ENCODE measurements at regions not wholly inside any gene's neighbourhood (a gene's known extent, or its start where the extent isn't known, plus 50 kb on each side); places are given as distances from the start of the nearest gene placed in this dataset.

GRCh38 chr12:46919666-46920400 is 94.0 kb upstream of the SLC38A4 start:
- no peak overlapping the region for H3K4me3 ChIP-seq (ENCODE audit: low read depth in 1 of 2, low read length in 2 of 2)
- H3K27me3 ChIP-seq (ENCODE audit: control insufficient read depth in 1 of 2, insufficient read depth in 2 of 2, low read length in 2 of 2): no peaks in the 10 kb centered on the region
- peaks cover 0 to 3% of the 10 kb centered on the region in 2 donors for H3K4me1 ChIP-seq (ENCODE audit: control insufficient read depth in 2 of 2, insufficient read depth in 2 of 2, low read length in 1 of 2)
- H3K9me3 ChIP-seq (ENCODE audit: control insufficient read depth in 2 of 2, insufficient read depth in 1 of 2, low read depth in 1 of 2, low read length in 1 of 2): no peaks in the 10 kb centered on the region
- H3K27ac ChIP-seq (ENCODE audit: low read depth in 2 of 2, low read length in 1 of 2): no peak overlapping the region
- 69 to 74% methylated on average over 9 of the region's 9 CpGs for WGBS, 2 donors
- no peaks in the 10 kb centered on the region for H3K36me3 ChIP-seq (ENCODE audit: control insufficient read depth in 2 of 2, insufficient read depth in 2 of 2, low read length in 1 of 2)

- Histone ChIP-seq H3K36me3 (ENCODE audit: control insufficient read depth in 2 of 2, insufficient read depth in 2 of 2, low read length in 1 of 2) (no peaks in the 10 kb centered on the region), H3K27me3 (ENCODE audit: control insufficient read depth in 1 of 2, insufficient read depth in 2 of 2, low read length in 2 of 2) (no peaks in the 10 kb centered on the region), H3K9me3 (ENCODE audit: control insufficient read depth in 2 of 2, insufficient read depth in 1 of 2, low read depth in 1 of 2, low read length in 1 of 2) (no peaks in the 10 kb centered on the region), H3K4me1 (ENCODE audit: control insufficient read depth in 2 of 2, insufficient read depth in 2 of 2, low read length in 1 of 2) (peaks cover 0 to 3% of the 10 kb centered on the region in 2 donors), H3K4me3 (ENCODE audit: low read depth in 1 of 2, low read length in 2 of 2) (no peak overlapping the region), H3K27ac (ENCODE audit: low read depth in 2 of 2, low read length in 1 of 2) (no peak overlapping the region)
- WGBS, 2 donors: 74 to 91% methylated on average over 1 of the region's 1 CpG
Observed at GRCh38 chr12:46920499-46920898, 94.7 kb upstream of the SLC38A4 start.

DNA sequence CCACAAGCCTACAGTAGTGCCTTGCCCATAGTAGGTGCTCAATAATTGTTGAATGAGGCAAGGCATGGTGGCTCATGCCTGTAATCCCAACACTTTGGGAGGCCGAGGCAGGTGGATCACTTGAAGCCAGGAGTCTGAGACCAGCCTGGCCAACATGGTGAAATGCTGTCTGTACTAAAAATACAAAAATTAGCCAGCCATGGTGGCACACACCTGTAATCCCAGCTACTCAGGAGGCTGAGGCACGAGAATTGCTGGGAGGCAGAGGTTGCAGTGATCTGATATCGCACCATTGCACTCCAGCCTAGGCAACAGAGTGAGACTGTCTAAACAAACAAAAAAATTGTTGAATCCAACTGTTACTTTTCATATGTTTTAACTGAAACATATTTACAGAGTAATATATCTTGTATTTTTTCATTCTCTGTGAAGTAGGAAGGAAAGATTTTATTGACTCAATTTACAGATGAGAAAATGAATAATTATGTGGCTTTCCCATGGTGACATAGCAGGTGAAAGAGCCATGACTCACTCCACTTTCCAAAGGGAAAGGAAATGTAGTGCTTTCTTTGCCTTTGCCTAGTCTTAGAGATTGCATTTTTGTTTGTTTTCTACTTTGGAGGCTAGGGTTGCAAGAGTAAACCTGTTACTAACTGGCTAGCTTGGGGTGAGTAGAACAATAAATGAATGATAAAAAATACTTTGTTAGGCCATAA is 95.4 kb upstream of the SLC38A4 start:
- Histone ChIP-seq H3K4me3 (ENCODE audit: low read depth in 1 of 2, low read length in 2 of 2) (no peak overlapping the region), H3K27me3 (ENCODE audit: control insufficient read depth in 1 of 2, insufficient read depth in 2 of 2, low read length in 2 of 2) (no peaks in the 10 kb centered on the region), H3K4me1 (ENCODE audit: control insufficient read depth in 2 of 2, insufficient read depth in 2 of 2, low read length in 1 of 2) (peaks cover 0 to 3% of the 10 kb centered on the region in 2 donors), H3K27ac (ENCODE audit: low read depth in 2 of 2, low read length in 1 of 2) (peak overlapping the region in 1 of 2 donors; percentile 18), H3K9me3 (ENCODE audit: control insufficient read depth in 2 of 2, insufficient read depth in 1 of 2, low read depth in 1 of 2, low read length in 1 of 2) (no peaks in the 10 kb centered on the region), H3K36me3 (ENCODE audit: control insufficient read depth in 2 of 2, insufficient read depth in 2 of 2, low read length in 1 of 2) (no peaks in the 10 kb centered on the region)
- WGBS, 2 donors: 86 to 89% methylated on average over 3 of the region's 3 CpGs

DNA sequence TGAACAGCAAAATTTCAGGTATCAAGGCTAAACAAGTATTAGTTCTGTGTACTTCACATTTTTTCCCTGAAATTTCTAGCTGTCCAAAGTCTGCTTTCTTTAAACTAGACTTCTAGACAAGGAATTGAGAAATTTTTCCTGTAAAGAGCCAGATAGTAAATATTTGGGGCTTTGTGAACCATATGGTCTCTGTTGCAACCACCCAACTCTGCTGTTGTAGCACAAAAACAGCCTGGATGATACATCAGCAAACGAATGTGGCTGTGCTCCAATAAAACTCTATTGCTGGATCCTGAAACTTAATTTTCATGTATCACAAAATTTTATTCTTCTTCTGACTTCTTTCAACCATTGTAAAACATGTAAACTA is 96.0 kb upstream of the SLC38A4 start:
- H3K9me3 ChIP-seq (ENCODE audit: control insufficient read depth in 2 of 2, insufficient read depth in 1 of 2, low read depth in 1 of 2, low read length in 1 of 2): no peaks in the 10 kb centered on the region
- H3K4me1 ChIP-seq (ENCODE audit: control insufficient read depth in 2 of 2, insufficient read depth in 2 of 2, low read length in 1 of 2): peaks cover 0 to 3% of the 10 kb centered on the region in 2 donors
- no peaks in the 10 kb centered on the region for H3K27me3 ChIP-seq (ENCODE audit: control insufficient read depth in 1 of 2, insufficient read depth in 2 of 2, low read length in 2 of 2)
- no peaks in the 10 kb centered on the region for H3K36me3 ChIP-seq (ENCODE audit: control insufficient read depth in 2 of 2, insufficient read depth in 2 of 2, low read length in 1 of 2)
- H3K27ac ChIP-seq (ENCODE audit: low read depth in 2 of 2, low read length in 1 of 2): no peak overlapping the region
- H3K4me3 ChIP-seq (ENCODE audit: low read depth in 1 of 2, low read length in 2 of 2): no peak overlapping the region
- WGBS, 2 donors: 62 to 63% methylated on average over 1 of the region's 1 CpG

DNA sequence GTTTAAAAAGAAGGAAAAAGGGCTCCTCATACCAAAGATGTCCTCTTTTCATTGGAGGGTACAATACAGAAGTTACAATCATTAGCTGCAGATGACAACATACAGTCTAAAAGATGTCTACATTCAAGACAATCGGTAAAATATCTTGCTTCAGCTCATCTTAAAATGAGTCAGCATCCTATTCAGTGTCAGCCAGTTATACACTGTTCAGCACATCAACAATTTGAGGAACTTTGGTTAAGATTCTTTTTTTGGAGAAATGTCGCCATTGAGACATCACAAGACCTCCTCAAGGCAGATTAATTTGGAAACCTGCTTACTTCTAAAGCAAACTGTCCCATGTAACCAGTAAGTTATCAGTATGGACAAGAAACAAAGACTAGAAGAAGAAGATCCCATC is 100.7 kb upstream of the SLC38A4 start:
- no peaks in the 10 kb centered on the region for H3K4me1 ChIP-seq (ENCODE audit: control insufficient read depth in 2 of 2, insufficient read depth in 2 of 2, low read length in 1 of 2)
- H3K27me3 ChIP-seq (ENCODE audit: control insufficient read depth in 1 of 2, insufficient read depth in 2 of 2, low read length in 2 of 2): no peaks in the 10 kb centered on the region
- no peak overlapping the region for H3K27ac ChIP-seq (ENCODE audit: low read depth in 2 of 2, low read length in 1 of 2)
- H3K4me3 ChIP-seq (ENCODE audit: low read depth in 1 of 2, low read length in 2 of 2): no peak overlapping the region
- WGBS, 2 donors: 45 to 60% methylated on average over 2 of the region's 2 CpGs
- no peaks in the 10 kb centered on the region for H3K36me3 ChIP-seq (ENCODE audit: control insufficient read depth in 2 of 2, insufficient read depth in 2 of 2, low read length in 1 of 2)
- H3K9me3 ChIP-seq (ENCODE audit: control insufficient read depth in 2 of 2, insufficient read depth in 1 of 2, low read depth in 1 of 2, low read length in 1 of 2): no peaks in the 10 kb centered on the region

GRCh38 chr12:46930101-46930500 is 104.3 kb upstream of the SLC38A4 start:
- Histone ChIP-seq H3K9me3 (ENCODE audit: control insufficient read depth in 2 of 2, insufficient read depth in 1 of 2, low read depth in 1 of 2, low read length in 1 of 2) (no peaks in the 10 kb centered on the region), H3K27ac (ENCODE audit: low read depth in 2 of 2, low read length in 1 of 2) (no peak overlapping the region), H3K4me1 (ENCODE audit: control insufficient read depth in 2 of 2, insufficient read depth in 2 of 2, low read length in 1 of 2) (no peaks in the 10 kb centered on the region), H3K27me3 (ENCODE audit: control insufficient read depth in 1 of 2, insufficient read depth in 2 of 2, low read length in 2 of 2) (no peaks in the 10 kb centered on the region), H3K36me3 (ENCODE audit: control insufficient read depth in 2 of 2, insufficient read depth in 2 of 2, low read length in 1 of 2) (no peaks in the 10 kb centered on the region), H3K4me3 (ENCODE audit: low read depth in 1 of 2, low read length in 2 of 2) (no peak overlapping the region)
- 71 to 73% methylated on average over 1 of the region's 1 CpG for WGBS, 2 donors

- no peaks in the 10 kb centered on the region for H3K9me3 ChIP-seq (ENCODE audit: control insufficient read depth in 2 of 2, insufficient read depth in 1 of 2, low read depth in 1 of 2, low read length in 1 of 2)
- no peak overlapping the region for H3K4me3 ChIP-seq (ENCODE audit: low read depth in 1 of 2, low read length in 2 of 2)
- H3K4me1 ChIP-seq (ENCODE audit: control insufficient read depth in 2 of 2, insufficient read depth in 2 of 2, low read length in 1 of 2): no peaks in the 10 kb centered on the region
- no peaks in the 10 kb centered on the region for H3K36me3 ChIP-seq (ENCODE audit: control insufficient read depth in 2 of 2, insufficient read depth in 2 of 2, low read length in 1 of 2)
- no peaks in the 10 kb centered on the region for H3K27me3 ChIP-seq (ENCODE audit: control insufficient read depth in 1 of 2, insufficient read depth in 2 of 2, low read length in 2 of 2)
- WGBS, 2 donors: 23 to 27% methylated on average over 1 of the region's 1 CpG
- no peak overlapping the region for H3K27ac ChIP-seq (ENCODE audit: low read depth in 2 of 2, low read length in 1 of 2)
Observed at GRCh38 chr12:46933947-46934346, 108.2 kb upstream of the SLC38A4 start.

GRCh38 chr12:46934374-46935111 is 108.7 kb upstream of the SLC38A4 start:
- 78 to 80% methylated on average over 10 of the region's 10 CpGs for WGBS, 2 donors
- no peaks in the 10 kb centered on the region for H3K9me3 ChIP-seq (ENCODE audit: control insufficient read depth in 2 of 2, insufficient read depth in 1 of 2, low read depth in 1 of 2, low read length in 1 of 2)
- H3K27me3 ChIP-seq (ENCODE audit: control insufficient read depth in 1 of 2, insufficient read depth in 2 of 2, low read length in 2 of 2): no peaks in the 10 kb centered on the region
- H3K4me3 ChIP-seq (ENCODE audit: low read depth in 1 of 2, low read length in 2 of 2): no peak overlapping the region
- H3K27ac ChIP-seq (ENCODE audit: low read depth in 2 of 2, low read length in 1 of 2): no peak overlapping the region
- no peaks in the 10 kb centered on the region for H3K4me1 ChIP-seq (ENCODE audit: control insufficient read depth in 2 of 2, insufficient read depth in 2 of 2, low read length in 1 of 2)
- H3K36me3 ChIP-seq (ENCODE audit: control insufficient read depth in 2 of 2, insufficient read depth in 2 of 2, low read length in 1 of 2): no peaks in the 10 kb centered on the region

- WGBS, 2 donors: 77 to 79% methylated on average over 3 of the region's 3 CpGs
- H3K36me3 ChIP-seq (ENCODE audit: control insufficient read depth in 2 of 2, insufficient read depth in 2 of 2, low read length in 1 of 2): no peaks in the 10 kb centered on the region
- H3K4me1 ChIP-seq (ENCODE audit: control insufficient read depth in 2 of 2, insufficient read depth in 2 of 2, low read length in 1 of 2): no peaks in the 10 kb centered on the region
- H3K9me3 ChIP-seq (ENCODE audit: control insufficient read depth in 2 of 2, insufficient read depth in 1 of 2, low read depth in 1 of 2, low read length in 1 of 2): no peaks in the 10 kb centered on the region
- H3K27ac ChIP-seq (ENCODE audit: low read depth in 2 of 2, low read length in 1 of 2): no peak overlapping the region
- no peaks in the 10 kb centered on the region for H3K27me3 ChIP-seq (ENCODE audit: control insufficient read depth in 1 of 2, insufficient read depth in 2 of 2, low read length in 2 of 2)
- H3K4me3 ChIP-seq (ENCODE audit: low read depth in 1 of 2, low read length in 2 of 2): no peak overlapping the region
Observed at GRCh38 chr12:46935271-46935847, 109.6 kb upstream of the SLC38A4 start.

All from esophagus (tissue), 2 donors.